Panc1 (cell line): ENCODE measurements at regions not wholly inside any gene's neighbourhood (a gene's known extent, or its start where the extent isn't known, plus 50 kb on each side); places are given as distances from the start of the nearest gene placed in this dataset.

Experiments used
- ATAC-seq: fragments of 200-7000 bp; cut with Tn5 transposase; 2 replicates; pipeline ENCODE4 v1.9.1; 2020; ENCODE audit warnings: mild to moderate bottlenecking, moderate library complexity
- BruUV-seq: library from RNA; stranded (reverse); fragments of 400-500 nt; replicated peaks from 2 replicates; lab custom pipeline; 2021; lab: Mats Ljungman, UMichigan
- CTCF ChIA-PET: fragments of 300-600 bp; sonication (Branson Sonifier 250); formaldehyde crosslinking; loops from one replicate; lab custom pipeline; 2022; ENCODE audit warnings: antibody characterized with exemption; lab: Charles Lee
- POLR2A ChIA-PET: fragments of 300-600 bp; sonication (Branson Sonifier 250); formaldehyde crosslinking; loops from one replicate; lab custom pipeline; 2022; ENCODE audit warnings: antibody characterized with exemption; lab: Charles Lee
- DNase-seq: peaks from one replicate; pipeline ENCODE4 v3.0.0-alpha.2; 2010; ENCODE audit warnings: low read depth, low spot score
- H3K27ac ChIP-seq: 2 replicates; pipeline ENCODE4 v1.5.1; 2011; ENCODE audit warnings: mild to moderate bottlenecking, low read length, inconsistent platforms
- H3K27me3 ChIP-seq: fragments of 200-500 bp; sonication (Bioruptor generic); 2 replicates; pipeline ENCODE4 v1.6.0; 2014; ENCODE audit warnings: low read length, inconsistent platforms; ENCODE audit not compliant: control insufficient read depth, insufficient read depth
- H3K36me3 ChIP-seq: fragments of 200-500 bp; sonication (Bioruptor generic); 2 replicates; pipeline ENCODE4 v1.5.1; 2014; ENCODE audit warnings: inconsistent platforms, mild to moderate bottlenecking, low read length, moderate library complexity; ENCODE audit not compliant: control insufficient read depth, insufficient read depth
- H3K4me1 ChIP-seq: 2 replicates; pipeline ENCODE4 v1.5.1; 2011; ENCODE audit warnings: inconsistent platforms, mild to moderate bottlenecking, low read length, moderate library complexity; ENCODE audit not compliant: control insufficient read depth, insufficient read depth
- H3K4me3 ChIP-seq, 2 experiments: 2 replicates each; pipeline ENCODE4 v1.5.1; 2011 to 2012; ENCODE audit warnings: low read depth in 2 of 2, low read length in 2 of 2, mild to moderate bottlenecking in 2 of 2, inconsistent platforms in 1 of 2, moderate library complexity in 1 of 2
- H3K9me3 ChIP-seq: fragments of 200-500 bp; sonication (Bioruptor generic); 2 replicates; pipeline ENCODE4 v1.5.1; 2014; ENCODE audit warnings: low read depth, mild to moderate bottlenecking, inconsistent platforms, low read length, moderate library complexity; ENCODE audit not compliant: control insufficient read depth, insufficient read depth
- CTCF ChIP-seq: fragments of 450-650 bp; IDR thresholded peaks from 2 replicates; pipeline ENCODE4 v1.5.1; 2017; ENCODE audit warnings: mild to moderate bottlenecking
- POLR2AphosphoS5 ChIP-seq: IDR thresholded peaks from 2 replicates; pipeline ENCODE4 v1.6.1; 2012; ENCODE audit warnings: mild to moderate bottlenecking, low read depth, low read length, moderate library complexity
- REST ChIP-seq, 2 experiments: IDR thresholded peaks; 2 replicates each; pipeline ENCODE4 v1.6.1; 2011 to 2012; ENCODE audit warnings: low read depth in 2 of 2, control low read depth in 1 of 2, low read length in 1 of 2, mild to moderate bottlenecking in 1 of 2, moderate library complexity in 1 of 2; ENCODE audit not compliant: insufficient read depth in 1 of 2
- SIN3A ChIP-seq: IDR thresholded peaks from 2 replicates; pipeline ENCODE4 v1.6.1; 2012; ENCODE audit warnings: low read depth, mild to moderate bottlenecking, low read length, moderate library complexity, borderline replicate concordance; ENCODE audit not compliant: insufficient read depth
- TCF7L2 ChIP-seq: IDR thresholded peaks from 2 replicates; pipeline ENCODE4 v1.6.1; 2011; ENCODE audit warnings: mild to moderate bottlenecking, low read depth, low read length, inconsistent platforms
- in situ Hi-C: cut with HindIII; loops from 2 replicates; pipeline ENCODE4 v1.10.0; 2016; ENCODE audit warnings: low sequenced_read_pairs, low pct_unique_long_range_greater_than_20kb
- intact Hi-C: fragments of 100-400 bp; cut with micrococcal nuclease; formaldehyde crosslinking; loops from one replicate; pipeline ENCODE4 v1.10.0; 2022; ENCODE audit not compliant: unreplicated experiment

GRCh38 chr4:156309031-156309430 lies 355.4 kb upstream of the CTSO start:
- Histone ChIP-seq H3K27me3 (no peaks in the 10 kb centered on the region), H3K36me3 (no peaks in the 10 kb centered on the region), H3K27ac (no peak overlapping the region), H3K4me1 (no peaks in the 10 kb centered on the region), H3K9me3 (no peaks in the 10 kb centered on the region), H3K4me3 (no peak overlapping the region)
- in situ Hi-C loops (no loop called here), intact Hi-C loops (no loop called here)
- BruUV-seq, result no TSS peak
- TF ChIP-seq CTCF (no peak), TCF7L2 (no peak), POLR2AphosphoS5 (no peak), REST (IDR thresholded peaks at IDR 0.05; ENCODE audit: insufficient read depth in 1 of 2, low read depth in 2 of 2, low read length in 1 of 2) (no peak), SIN3A (no peak)
- no peak for DNase-seq
- ChIA-PET CTCF (no interaction called here), POLR2A (no interaction called here)
- no peak for ATAC-seq

GRCh38 chr4:156303708-156304107 lies 350.0 kb upstream of the CTSO start:
- H3K27ac ChIP-seq, result no peak overlapping the region
- no peaks in the 10 kb centered on the region for H3K9me3 ChIP-seq
- H3K36me3 ChIP-seq, result no peaks in the 10 kb centered on the region
- ATAC-seq (no peak), DNase-seq (no peak)
- BruUV-seq, result no TSS peak
- POLR2A ChIA-PET, result no interaction called here
- H3K27me3 ChIP-seq, result no peaks in the 10 kb centered on the region
- intact Hi-C loops (no loop called here), in situ Hi-C loops (no loop called here)
- TF ChIP-seq SIN3A, result no peak
- no peak for TF ChIP-seq TCF7L2
- TF ChIP-seq CTCF, result no peak
- TF ChIP-seq REST (IDR thresholded peaks at IDR 0.05; ENCODE audit: insufficient read depth in 1 of 2, low read depth in 2 of 2, low read length in 1 of 2), result no peak
- no peak for TF ChIP-seq POLR2AphosphoS5
- H3K4me1 ChIP-seq, result no peaks in the 10 kb centered on the region
- H3K4me3 ChIP-seq, result no peak overlapping the region; a peak in 1 of 4 replicates
- CTCF ChIA-PET, result no interaction called here
